Sigmoid colon (tissue), 4 donors: ENCODE measurements at regions not wholly inside any gene's neighbourhood (a gene's known extent, or its start where the extent isn't known, plus 50 kb on each side); places are given as distances from the start of the nearest gene placed in this dataset.

ENCODE experiments used
- CTCF ChIP-seq, 4 experiments: fragments of 450-650 bp in 3 of 4; fragments of 200-600 bp in 1 of 4; IDR thresholded peaks; one replicate each; pipeline ENCODE4 v1.5.1; 2016 to 2019; ENCODE audit warnings: antibody characterized with exemption in 4 of 4, mild to moderate bottlenecking in 3 of 4, moderate library complexity in 2 of 4
- EP300 ChIP-seq, 4 donors: sonication (generic); formaldehyde crosslinking; IDR thresholded peaks; one replicate each; pipeline ENCODE4 v1.6.1; 2017; ENCODE audit warnings: antibody characterized with exemption in 4 of 4

GRCh38 chr16:51328733-51329132, 177.7 kb upstream of the SALL1 start:
- no peak for TF ChIP-seq CTCF (IDR thresholded peaks at IDR 0.05)
- no peak for TF ChIP-seq EP300 (IDR thresholded peaks at IDR 0.05)
